HG02885 (cell line): ENCODE measurements at regions not wholly inside any gene's neighbourhood (a gene's known extent, or its start where the extent isn't known, plus 50 kb on each side); places are given as distances from the start of the nearest gene placed in this dataset.

Experiments
- ATAC-seq: cut with Tn5 transposase; IDR thresholded peaks from one replicate; pipeline ENCODE4 v1.9.1; 2021; ENCODE audit warnings: mild to moderate bottlenecking; ENCODE audit not compliant: unreplicated experiment, poor library complexity

- no peak for ATAC-seq
Measured at GRCh38 chr1:216929870-216930582, 206.8 kb upstream of the ESRRG start.

- ATAC-seq = no peak
Measured at GRCh38 chr1:216927633-216928032, 204.4 kb upstream of the ESRRG start.

GRCh38 chr1:216926720-216927510 lies 203.7 kb upstream of the ESRRG start:
- no peak for ATAC-seq

GRCh38 chr1:216925962-216926625 lies 202.9 kb upstream of the ESRRG start:
- ATAC-seq = no peak

- ATAC-seq = no peak
Measured at GRCh38 chr1:216924732-216925131, 201.5 kb upstream of the ESRRG start.

- ATAC-seq = no peak
Measured at GRCh38 chr1:216923601-216924000, 200.4 kb upstream of the ESRRG start.

GRCh38 chr1:216922406-216922805 lies 199.2 kb upstream of the ESRRG start:
- ATAC-seq = no peak

- no peak for ATAC-seq
Measured at GRCh38 chr1:216921866-216922265, 198.6 kb upstream of the ESRRG start.

- no peak for ATAC-seq
Measured at GRCh38 chr1:216919060-216919970, 196.1 kb upstream of the ESRRG start.

GRCh38 chr1:216916890-216917438 lies 193.7 kb upstream of the ESRRG start:
- ATAC-seq = no peak

- no peak for ATAC-seq
Measured at GRCh38 chr1:216914974-216915373, 191.7 kb upstream of the ESRRG start.

- no peak for ATAC-seq
Measured at GRCh38 chr1:216913976-216914375, 190.7 kb upstream of the ESRRG start.

GRCh38 chr1:216910081-216910840 lies 187.0 kb upstream of the ESRRG start:
- no peak for ATAC-seq

GRCh38 chr1:216908126-216908525 lies 184.9 kb upstream of the ESRRG start:
- ATAC-seq = no peak

GRCh38 chr1:216907100-216907499 lies 183.9 kb upstream of the ESRRG start:
- no peak for ATAC-seq

- no peak for ATAC-seq
Measured at GRCh38 chr1:216905781-216906180, 182.6 kb upstream of the ESRRG start.

GRCh38 chr1:216905137-216905536 lies 181.9 kb upstream of the ESRRG start:
- ATAC-seq = no peak

- no peak for ATAC-seq
Measured at GRCh38 chr1:216904471-216904870, 181.2 kb upstream of the ESRRG start.

GRCh38 chr1:216903382-216903740 lies 180.1 kb upstream of the ESRRG start:
- no peak for ATAC-seq
